ENCODE measurements at regions not wholly inside any gene's neighbourhood (a gene's known extent, or its start where the extent isn't known, plus 50 kb on each side); places are given as distances from the start of the nearest gene placed in this dataset.
"Not testable (repeated sequence)": the region's sequence is repeated elsewhere in the genome, so short reads cannot be mapped to it uniquely, and the experiment has no call there.

- intact Hi-C loops (cut with DNase I): not testable (repeated sequence)
- ATAC-seq (ENCODE audit: poor library complexity) (peak; percentile 100), DNase-seq (peak; percentile 67)
Measured at GRCh38 chr15:22664294-22665058, 122.0 kb upstream of the NIPA1 start.

GRCh38 chr15:22665059-22665702 lies 121.3 kb upstream of the NIPA1 start:
- intact Hi-C loops (cut with DNase I); ATAC-seq (ENCODE audit: poor library complexity); DNase-seq: not testable (repeated sequence)

- DNase-seq; intact Hi-C loops (cut with DNase I); ATAC-seq (ENCODE audit: poor library complexity): not testable (repeated sequence)
Measured at GRCh38 chr15:22665711-22666110, 120.7 kb upstream of the NIPA1 start.

DNA sequence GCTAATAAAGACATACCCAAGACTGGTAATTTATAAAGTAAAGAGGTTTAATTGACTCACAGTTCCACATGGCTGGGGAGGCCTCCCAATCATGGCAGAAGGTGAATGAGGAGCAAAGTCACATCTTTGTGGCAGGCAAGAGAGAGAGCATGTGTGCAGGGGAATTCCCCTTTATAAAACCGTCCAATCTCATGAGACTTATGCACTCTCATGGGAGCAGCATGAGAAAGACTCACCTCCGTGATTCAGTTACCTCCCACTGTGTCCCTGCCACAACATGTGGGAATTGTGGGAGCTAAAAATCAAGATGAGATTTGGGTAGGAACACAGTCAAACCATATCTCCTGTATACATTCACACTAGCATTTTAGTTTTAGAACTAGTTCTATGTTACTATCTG lies 101.7 kb upstream of the NIPA1 start:
- DNase-seq; intact Hi-C loops (cut with DNase I); ATAC-seq (ENCODE audit: poor library complexity): not testable (repeated sequence)

GRCh38 chr15:22699881-22700280 lies 86.6 kb upstream of the NIPA1 start:
- ATAC-seq (ENCODE audit: poor library complexity); DNase-seq; intact Hi-C loops (cut with DNase I): not testable (repeated sequence)

GRCh38 chr15:22710831-22711341 lies 75.6 kb upstream of the NIPA1 start:
- peak; percentile 27 for DNase-seq
- ATAC-seq (ENCODE audit: poor library complexity); intact Hi-C loops (cut with DNase I): not testable (repeated sequence)

GRCh38 chr15:22713933-22714332 lies 72.5 kb upstream of the NIPA1 start:
- DNase-seq; intact Hi-C loops (cut with DNase I): not testable (repeated sequence)
- peak; percentile 60 for ATAC-seq (ENCODE audit: poor library complexity)

DNA sequence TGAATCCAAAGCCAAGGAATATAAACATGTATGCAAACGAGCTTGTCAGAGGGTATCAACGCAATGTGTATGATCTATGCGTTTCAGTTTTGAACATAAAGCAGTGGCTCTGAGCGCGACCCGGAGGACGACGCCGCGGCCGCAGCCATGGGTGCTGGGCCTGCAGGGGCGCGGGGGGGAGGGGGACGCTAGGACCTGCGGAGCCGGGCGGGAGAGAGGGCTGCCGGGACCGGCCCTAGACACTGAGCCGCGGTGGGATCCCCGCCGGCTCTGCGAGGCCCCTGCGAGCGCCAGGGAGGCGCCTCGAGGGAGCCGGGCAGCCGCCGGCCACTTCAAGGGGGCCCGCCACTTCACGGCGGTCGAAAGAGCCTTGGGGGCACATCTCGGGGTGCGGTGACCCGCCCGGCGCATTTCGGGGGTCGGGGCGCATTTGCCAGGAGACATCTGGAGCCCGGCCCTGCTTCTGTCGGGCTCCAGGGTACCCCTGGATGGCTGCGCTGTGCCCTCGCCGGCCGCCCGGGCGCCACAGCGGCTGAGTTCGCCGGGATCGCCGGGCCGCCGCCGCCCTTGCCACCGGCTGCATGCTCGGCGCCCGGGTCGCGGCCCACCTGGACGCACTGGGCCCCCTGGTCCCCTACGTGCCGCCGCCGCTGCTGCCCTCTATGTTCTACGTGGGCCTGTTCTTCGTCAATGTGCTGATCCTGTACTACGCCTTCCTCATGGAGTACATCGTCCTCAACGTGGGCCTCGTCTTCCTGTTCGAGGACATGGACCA lies 71.9 kb upstream of the NIPA1 start:
- ATAC-seq (ENCODE audit: poor library complexity) (peak; percentile 83), DNase-seq (peak; percentile 24)
- intact Hi-C loops (cut with DNase I): not testable (repeated sequence)

DNA sequence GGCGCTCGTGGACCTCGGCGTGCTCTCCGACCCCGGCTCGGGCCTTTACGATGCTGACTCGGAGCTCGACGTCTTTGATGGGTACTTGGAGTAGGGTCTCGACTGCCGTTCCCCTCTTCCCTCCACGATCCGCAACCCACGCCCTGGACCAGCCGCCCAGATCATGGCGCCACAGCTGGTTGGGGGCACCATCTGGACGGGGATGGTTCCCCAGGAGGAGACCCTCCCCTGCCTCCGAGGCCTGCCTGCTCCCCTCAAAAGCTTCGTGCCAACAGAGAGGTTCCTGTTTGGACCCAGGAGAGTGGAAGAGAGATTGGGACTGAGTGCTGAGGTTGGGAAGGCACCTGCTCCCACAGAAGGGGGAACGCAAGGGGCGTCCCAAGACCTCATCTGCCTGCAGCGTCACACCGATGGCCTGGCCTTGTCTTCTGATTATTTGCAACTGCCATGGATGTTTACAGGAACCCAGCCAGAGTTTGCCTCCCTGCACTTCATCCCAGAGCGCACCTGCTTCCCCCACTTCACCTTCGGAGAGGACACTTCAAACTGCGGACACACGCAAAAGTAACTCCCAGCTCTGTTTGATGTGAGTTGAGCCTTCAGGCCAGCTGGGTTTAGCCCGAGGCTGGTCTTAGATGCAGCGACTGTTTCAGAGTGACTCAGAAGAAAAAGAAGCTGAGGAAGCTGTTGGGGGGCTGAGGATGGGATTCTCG lies 71.2 kb upstream of the NIPA1 start:
- ATAC-seq (ENCODE audit: poor library complexity): peak; percentile 42
- intact Hi-C loops (cut with DNase I); DNase-seq: not testable (repeated sequence)

GRCh38 chr15:22719980-22720379 lies 66.5 kb upstream of the NIPA1 start:
- ATAC-seq (ENCODE audit: poor library complexity); DNase-seq; intact Hi-C loops (cut with DNase I): not testable (repeated sequence)

- ATAC-seq (ENCODE audit: poor library complexity); DNase-seq; intact Hi-C loops (cut with DNase I): not testable (repeated sequence)
Measured at GRCh38 chr15:22726104-22726503, 60.3 kb upstream of the NIPA1 start.

- ATAC-seq (ENCODE audit: poor library complexity); intact Hi-C loops (cut with DNase I): not testable (repeated sequence)
Measured at GRCh38 chr15:22735067-22735466, 51.4 kb upstream of the NIPA1 start.

DNA sequence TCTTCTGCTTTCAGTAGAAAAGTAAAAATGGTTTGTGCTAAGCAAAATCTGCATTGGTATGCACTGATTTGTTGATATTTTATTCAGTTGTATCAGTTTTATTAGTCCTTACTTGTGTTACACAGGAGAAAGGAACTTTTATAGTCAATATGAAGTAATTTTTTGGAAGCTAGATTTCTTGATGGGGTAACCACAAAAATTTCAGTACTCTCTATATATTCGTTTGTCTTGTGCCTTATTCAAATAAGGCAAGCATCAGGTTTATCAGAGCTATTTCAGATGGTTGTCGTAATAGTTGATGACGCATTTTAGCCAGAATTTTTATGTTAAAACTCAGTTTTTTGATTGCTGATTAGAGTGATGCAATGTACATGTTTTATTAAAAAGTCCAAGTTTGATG lies 50.7 kb upstream of the NIPA1 start:
- no peak for ATAC-seq (ENCODE audit: poor library complexity)
- intact Hi-C loops (cut with DNase I): no loop called here
- no peak for DNase-seq

More at GRCh38 chr15:22735067-22735466, 51.4 kb upstream of the NIPA1 start:
- DNase-seq: not testable (repeated sequence)

GRCh38 chr15:22736200-22736599 lies 50.2 kb upstream of the NIPA1 start:
- intact Hi-C loops (cut with DNase I); ATAC-seq (ENCODE audit: poor library complexity); DNase-seq: not testable (repeated sequence)
